Fibroblast of mammary gland (primary cell): ENCODE measurements at regions not wholly inside any gene's neighbourhood (a gene's known extent, or its start where the extent isn't known, plus 50 kb on each side); places are given as distances from the start of the nearest gene placed in this dataset.

Source experiments
- DNase-seq: peaks from one replicate; pipeline ENCODE4 v3.0.0-alpha.2; 2010; ENCODE audit warnings: low read depth
- H3K4me3 ChIP-seq: 2 replicates; pipeline ENCODE4 v1.5.1; 2011; ENCODE audit warnings: low read depth, mild to moderate bottlenecking, low read length, moderate library complexity; ENCODE audit not compliant: control insufficient read depth
- CTCF ChIP-seq: conservative IDR thresholded peaks from 2 replicates; pipeline ENCODE4 v1.5.1; 2011; ENCODE audit warnings: low read depth, low read length, inconsistent platforms; ENCODE audit not compliant: control insufficient read depth, insufficient read depth

DNA sequence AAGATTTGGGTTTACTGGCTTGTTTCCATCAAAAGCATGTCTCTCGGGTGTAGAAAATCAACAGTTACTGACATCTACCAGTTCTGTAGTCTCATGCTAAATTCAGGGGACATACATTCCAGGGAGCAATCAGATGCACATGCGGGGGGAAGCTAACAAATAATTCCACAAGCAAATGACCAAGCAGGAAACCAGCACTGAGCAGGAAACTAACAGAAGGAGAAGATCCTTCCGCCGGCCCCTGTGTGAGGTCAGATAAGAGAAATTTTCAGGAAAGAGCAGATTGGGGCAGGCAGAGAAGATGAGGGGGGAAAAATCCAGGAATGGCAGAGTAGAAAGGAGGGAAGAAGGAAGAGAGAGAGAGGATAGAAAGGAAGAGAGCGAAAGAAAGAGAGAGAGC is 127.6 kb upstream of the TMCC3 start:
- no peak for TF ChIP-seq CTCF
- H3K4me3 ChIP-seq, result no peak overlapping the region
- no peak for DNase-seq

- TF ChIP-seq CTCF, result no peak
- no peak for DNase-seq
- no peak overlapping the region for H3K4me3 ChIP-seq
Measured at GRCh38 chr12:94775710-94776109, 125.4 kb upstream of the TMCC3 start.

GRCh38 chr12:94771741-94772140 is 121.4 kb upstream of the TMCC3 start:
- H3K4me3 ChIP-seq, result no peak overlapping the region
- DNase-seq, result no peak
- no peak for TF ChIP-seq CTCF

- no peak for DNase-seq
Measured at GRCh38 chr12:94771199-94771598, 120.8 kb upstream of the TMCC3 start.

DNA sequence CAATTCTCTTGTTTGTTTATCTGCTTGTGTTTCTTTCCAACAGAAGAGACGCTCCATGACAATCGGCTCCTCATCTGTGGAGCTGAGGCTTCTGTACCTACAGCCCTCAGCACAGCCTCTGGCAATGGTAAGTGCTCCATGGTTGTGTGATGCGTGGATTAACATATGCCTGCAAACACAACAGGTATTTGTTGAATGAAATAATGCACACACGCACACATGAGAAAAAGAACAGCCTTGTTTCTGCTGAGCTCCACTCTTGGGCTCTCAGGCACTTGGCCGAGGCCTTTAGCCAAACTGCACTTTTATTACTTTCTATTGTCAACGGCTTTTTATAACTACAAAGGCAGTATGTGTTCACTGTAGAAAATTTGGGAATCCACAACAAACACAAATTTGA is 120.4 kb upstream of the TMCC3 start:
- no peak overlapping the region for H3K4me3 ChIP-seq
- no peak for DNase-seq
- TF ChIP-seq CTCF, result no peak

More at GRCh38 chr12:94771199-94771598, 120.8 kb upstream of the TMCC3 start:
- no peak for TF ChIP-seq CTCF
- H3K4me3 ChIP-seq, result no peak overlapping the region

- H3K4me3 ChIP-seq, result no peak overlapping the region
- TF ChIP-seq CTCF, result no peak
- DNase-seq, result no peak
Measured at GRCh38 chr12:94769776-94770759, 119.7 kb upstream of the TMCC3 start.

DNA sequence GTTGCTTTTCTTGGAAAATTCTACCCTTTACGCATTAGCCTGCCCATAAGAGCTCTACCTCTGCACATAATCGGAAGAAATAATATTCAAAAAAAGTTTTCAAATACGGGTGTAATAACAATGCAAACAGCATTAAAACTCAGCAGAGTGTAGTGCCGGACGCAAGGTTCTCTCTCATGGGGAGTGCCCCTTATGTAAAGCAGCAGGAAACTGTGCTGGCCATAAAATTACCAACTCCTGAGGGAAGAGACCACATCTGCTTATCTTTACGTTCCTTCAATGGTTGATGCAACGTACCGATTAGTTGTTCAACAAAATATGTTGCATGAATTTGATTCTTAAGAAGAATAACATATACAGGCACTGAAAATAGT is 118.7 kb upstream of the TMCC3 start:
- DNase-seq, result no peak
- H3K4me3 ChIP-seq, result no peak overlapping the region
- no peak for TF ChIP-seq CTCF
